AG04450 (cell line): ENCODE measurements at regions not wholly inside any gene's neighbourhood (a gene's known extent, or its start where the extent isn't known, plus 50 kb on each side); places are given as distances from the start of the nearest gene placed in this dataset.
"Not testable (repeated sequence)": the region's sequence is repeated elsewhere in the genome, so short reads cannot be mapped to it uniquely, and the experiment has no call there.

ENCODE experiments used
- CTCF ChIA-PET: fragments of 300-600, 350-600 bp; formaldehyde crosslinking; extraction: SDS; loops from one replicate; lab custom pipeline; 2022; ENCODE audit warnings: antibody characterized with exemption, inconsistent platforms; lab: Charles Lee
- POLR2A ChIA-PET: fragments of 350-600 bp; formaldehyde crosslinking; extraction: SDS; loops from one replicate; lab custom pipeline; 2021; ENCODE audit warnings: antibody characterized with exemption, inconsistent platforms; lab: Yijun Ruan, JAX
- DNase-seq: peaks from one replicate; pipeline ENCODE4 v3.0.0-alpha.2; 2011; ENCODE audit warnings: low read depth, low spot score
- H3K27ac ChIP-seq: one replicate; pipeline ENCODE4 v1.5.1; 2012; ENCODE audit warnings: low read depth, low read length, control low read depth
- H3K27me3 ChIP-seq: one replicate; pipeline ENCODE4 v1.6.0; 2012; ENCODE audit warnings: low read length; ENCODE audit not compliant: control insufficient read depth, insufficient read depth
- H3K4me3 ChIP-seq: 2 replicates; pipeline ENCODE4 v1.5.1; 2011; ENCODE audit warnings: mild to moderate bottlenecking, low read depth, low read length, control low read depth
- H3K9me3 ChIP-seq: 2 replicates; pipeline ENCODE4 v1.5.1; 2012; ENCODE audit warnings: low read length; ENCODE audit not compliant: control insufficient read depth, insufficient read depth
- CTCF ChIP-seq: IDR thresholded peaks from 2 replicates; pipeline ENCODE4 v1.5.1; 2011; ENCODE audit warnings: low read depth, low read length, control low read depth, inconsistent platforms

- Histone ChIP-seq H3K27me3 (peaks cover 2% of the 10 kb centered on the region), H3K9me3 (no peaks in the 10 kb centered on the region), H3K4me3 (no peak overlapping the region), H3K27ac (no peak overlapping the region)
- POLR2A ChIA-PET = no interaction called here
- DNase-seq = no peak
- CTCF ChIA-PET = no interaction called here
- no peak for TF ChIP-seq CTCF
Observed at GRCh38 chr13:100951016-100951415, 276.4 kb upstream of the TMTC4 start.

- CTCF ChIA-PET = not testable (repeated sequence)
Observed at GRCh38 chr13:100948937-100949336, 274.3 kb upstream of the TMTC4 start.

GRCh38 chr13:100946588-100946987 lies 272.0 kb upstream of the TMTC4 start:
- Histone ChIP-seq H3K27ac (no peak overlapping the region), H3K4me3 (no peak overlapping the region), H3K27me3 (peaks cover 2% of the 10 kb centered on the region), H3K9me3 (no peaks in the 10 kb centered on the region)
- TF ChIP-seq CTCF = no peak
- ChIA-PET CTCF (no interaction called here), POLR2A (no interaction called here)
- no peak for DNase-seq

More at GRCh38 chr13:100948937-100949336, 274.3 kb upstream of the TMTC4 start:
- H3K27ac ChIP-seq, POLR2A ChIA-PET, H3K27me3 ChIP-seq, DNase-seq, H3K4me3 ChIP-seq, H3K9me3 ChIP-seq: not testable (repeated sequence)

GRCh38 chr13:100944791-100945345 lies 270.3 kb upstream of the TMTC4 start:
- no peak for DNase-seq
- Histone ChIP-seq H3K27me3 (no peaks in the 10 kb centered on the region), H3K27ac (no peak overlapping the region), H3K4me3 (no peak overlapping the region), H3K9me3 (no peaks in the 10 kb centered on the region)
- CTCF ChIA-PET = no interaction called here
- TF ChIP-seq CTCF = no peak
- POLR2A ChIA-PET = no interaction called here

GRCh38 chr13:100942742-100943141 lies 268.1 kb upstream of the TMTC4 start:
- no peak overlapping the region for H3K4me3 ChIP-seq
- no peak for DNase-seq
- no peak for TF ChIP-seq CTCF
- H3K27ac ChIP-seq = no peak overlapping the region
- ChIA-PET CTCF (no interaction called here), POLR2A (no interaction called here)
- no peaks in the 10 kb centered on the region for H3K27me3 ChIP-seq
- H3K9me3 ChIP-seq = no peaks in the 10 kb centered on the region
